H1 (cell line): ENCODE measurements at regions not wholly inside any gene's neighbourhood (a gene's known extent, or its start where the extent isn't known, plus 50 kb on each side); places are given as distances from the start of the nearest gene placed in this dataset.
"Not testable (repeated sequence)": the region's sequence is repeated elsewhere in the genome, so short reads cannot be mapped to it uniquely, and the experiment has no call there.

Experiments used
- ATF3 ChIP-seq: IDR thresholded peaks from 2 replicates; pipeline ENCODE4 v1.6.1; 2011; ENCODE audit warnings: low read depth, mild to moderate bottlenecking, low read length; ENCODE audit not compliant: insufficient read depth
- E2F6 ChIP-seq: IDR thresholded peaks from 2 replicates; pipeline ENCODE4 v1.6.1; 2012; ENCODE audit warnings: inconsistent platforms
- JUN ChIP-seq: IDR thresholded peaks from 2 replicates; pipeline ENCODE4 v1.6.1; 2011; ENCODE audit warnings: low read depth, mild to moderate bottlenecking, improper control_type of control experiment, low read length
- JUND ChIP-seq: IDR thresholded peaks from 2 replicates; pipeline ENCODE4 v1.6.1; 2011; ENCODE audit warnings: mild to moderate bottlenecking, improper control_type of control experiment, low read length
- NRF1 ChIP-seq: IDR thresholded peaks from 2 replicates; pipeline ENCODE4 v1.6.1; 2011; ENCODE audit warnings: mild to moderate bottlenecking, low read depth, low read length, improper control_type of control experiment
- POLR2A ChIP-seq, 2 experiments: IDR thresholded peaks; 1 replicate in 1 of 2; 2 replicates in 1 of 2; pipeline ENCODE4 v1.6.1; 2011; ENCODE audit warnings: low read depth in 2 of 2, low read length in 2 of 2, mild to moderate bottlenecking in 2 of 2; ENCODE audit errors: control extremely low read depth in 1 of 2
- POLR2AphosphoS5 ChIP-seq: IDR thresholded peaks from 2 replicates; pipeline ENCODE4 v1.6.1; 2011; ENCODE audit warnings: low read depth, low read length
- SIX5 ChIP-seq: IDR thresholded peaks from 2 replicates; pipeline ENCODE4 v1.6.1; 2011; ENCODE audit warnings: mild to moderate bottlenecking, low read depth, low read length
- SRF ChIP-seq: IDR thresholded peaks from 2 replicates; pipeline ENCODE4 v1.6.1; 2011; ENCODE audit warnings: mild to moderate bottlenecking, low read depth, low read length, moderate library complexity
- TAF1 ChIP-seq: IDR thresholded peaks from 2 replicates; pipeline ENCODE4 v1.6.1; 2011; ENCODE audit warnings: mild to moderate bottlenecking, low read depth, low read length
- YY1 ChIP-seq: IDR thresholded peaks from 2 replicates; pipeline ENCODE4 v1.6.1; 2011; ENCODE audit warnings: low read depth, mild to moderate bottlenecking, low read length
- TF ChIP-seq, protein P1 (sequence below), 3 experiments: IDR thresholded peaks; 1 replicate in 2 of 3; 2 replicates in 1 of 3; pipeline versions ENCODE4 v1.5.1 to v1.6.1; 2011; ENCODE audit warnings: low read length in 3 of 3, mild to moderate bottlenecking in 3 of 3, inconsistent platforms in 2 of 3, low read depth in 1 of 3, moderate library complexity in 1 of 3; ENCODE audit not compliant: insufficient read depth in 1 of 3; ENCODE audit errors: control extremely low read depth in 1 of 3
- TF ChIP-seq, protein P2 (sequence below): IDR thresholded peaks from 2 replicates; pipeline ENCODE4 v1.6.1; 2012; ENCODE audit warnings: inconsistent platforms

- TF ChIP-seq, protein P1, sequence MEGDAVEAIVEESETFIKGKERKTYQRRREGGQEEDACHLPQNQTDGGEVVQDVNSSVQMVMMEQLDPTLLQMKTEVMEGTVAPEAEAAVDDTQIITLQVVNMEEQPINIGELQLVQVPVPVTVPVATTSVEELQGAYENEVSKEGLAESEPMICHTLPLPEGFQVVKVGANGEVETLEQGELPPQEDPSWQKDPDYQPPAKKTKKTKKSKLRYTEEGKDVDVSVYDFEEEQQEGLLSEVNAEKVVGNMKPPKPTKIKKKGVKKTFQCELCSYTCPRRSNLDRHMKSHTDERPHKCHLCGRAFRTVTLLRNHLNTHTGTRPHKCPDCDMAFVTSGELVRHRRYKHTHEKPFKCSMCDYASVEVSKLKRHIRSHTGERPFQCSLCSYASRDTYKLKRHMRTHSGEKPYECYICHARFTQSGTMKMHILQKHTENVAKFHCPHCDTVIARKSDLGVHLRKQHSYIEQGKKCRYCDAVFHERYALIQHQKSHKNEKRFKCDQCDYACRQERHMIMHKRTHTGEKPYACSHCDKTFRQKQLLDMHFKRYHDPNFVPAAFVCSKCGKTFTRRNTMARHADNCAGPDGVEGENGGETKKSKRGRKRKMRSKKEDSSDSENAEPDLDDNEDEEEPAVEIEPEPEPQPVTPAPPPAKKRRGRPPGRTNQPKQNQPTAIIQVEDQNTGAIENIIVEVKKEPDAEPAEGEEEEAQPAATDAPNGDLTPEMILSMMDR (IDR thresholded peaks at IDR 0.05; ENCODE audit: control extremely low read depth in 1 of 3, insufficient read depth in 1 of 3, low read depth in 1 of 3, low read length in 3 of 3): not testable (repeated sequence)
- TF ChIP-seq TAF1; NRF1; ATF3; E2F6; JUN; JUND; POLR2A (IDR thresholded peaks at IDR 0.05; ENCODE audit: control extremely low read depth in 1 of 2, low read depth in 2 of 2, low read length in 2 of 2); SIX5; YY1; SRF; POLR2AphosphoS5: not testable (repeated sequence)
- TF ChIP-seq, protein P2, sequence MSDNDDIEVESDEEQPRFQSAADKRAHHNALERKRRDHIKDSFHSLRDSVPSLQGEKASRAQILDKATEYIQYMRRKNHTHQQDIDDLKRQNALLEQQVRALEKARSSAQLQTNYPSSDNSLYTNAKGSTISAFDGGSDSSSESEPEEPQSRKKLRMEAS: not testable (repeated sequence)
Observed at GRCh38 chr2:109722640-109723039, 71.5 kb upstream of the RGPD5 start.
